ENCODE measurements at regions not wholly inside any gene's neighbourhood (a gene's known extent, or its start where the extent isn't known, plus 50 kb on each side); places are given as distances from the start of the nearest gene placed in this dataset.
"Not testable (repeated sequence)": the region's sequence is repeated elsewhere in the genome, so short reads cannot be mapped to it uniquely, and the experiment has no call there.

DNA sequence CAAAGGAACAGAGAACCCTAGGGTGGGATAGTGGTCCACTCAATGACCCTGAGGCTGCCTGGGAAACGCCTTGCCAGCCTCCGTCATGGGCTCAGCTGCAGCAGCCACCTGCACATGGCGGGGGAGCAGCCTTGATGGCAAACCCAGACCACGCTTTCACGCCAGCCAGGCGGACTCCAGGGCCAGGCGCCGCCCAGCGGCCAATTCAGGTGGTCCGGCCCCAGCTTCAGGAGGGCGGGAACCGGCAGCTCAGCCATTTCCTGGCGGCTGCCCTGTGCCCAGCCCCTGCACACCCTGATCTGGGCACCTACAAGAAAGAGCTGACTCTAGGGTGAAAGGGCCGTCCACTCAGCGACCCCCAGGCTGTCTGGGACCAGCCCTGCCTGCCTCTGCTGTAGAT is 87.5 kb downstream of the POTEG start:
- TF ChIP-seq, protein P1, sequence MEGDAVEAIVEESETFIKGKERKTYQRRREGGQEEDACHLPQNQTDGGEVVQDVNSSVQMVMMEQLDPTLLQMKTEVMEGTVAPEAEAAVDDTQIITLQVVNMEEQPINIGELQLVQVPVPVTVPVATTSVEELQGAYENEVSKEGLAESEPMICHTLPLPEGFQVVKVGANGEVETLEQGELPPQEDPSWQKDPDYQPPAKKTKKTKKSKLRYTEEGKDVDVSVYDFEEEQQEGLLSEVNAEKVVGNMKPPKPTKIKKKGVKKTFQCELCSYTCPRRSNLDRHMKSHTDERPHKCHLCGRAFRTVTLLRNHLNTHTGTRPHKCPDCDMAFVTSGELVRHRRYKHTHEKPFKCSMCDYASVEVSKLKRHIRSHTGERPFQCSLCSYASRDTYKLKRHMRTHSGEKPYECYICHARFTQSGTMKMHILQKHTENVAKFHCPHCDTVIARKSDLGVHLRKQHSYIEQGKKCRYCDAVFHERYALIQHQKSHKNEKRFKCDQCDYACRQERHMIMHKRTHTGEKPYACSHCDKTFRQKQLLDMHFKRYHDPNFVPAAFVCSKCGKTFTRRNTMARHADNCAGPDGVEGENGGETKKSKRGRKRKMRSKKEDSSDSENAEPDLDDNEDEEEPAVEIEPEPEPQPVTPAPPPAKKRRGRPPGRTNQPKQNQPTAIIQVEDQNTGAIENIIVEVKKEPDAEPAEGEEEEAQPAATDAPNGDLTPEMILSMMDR (IDR thresholded peaks at IDR 0.05): not testable (repeated sequence)
- TF ChIP-seq POLR2A (IDR thresholded peaks at IDR 0.05): not testable (repeated sequence)

Data from right lobe of liver (tissue), 4 donors.